ENCODE measurements at regions not wholly inside any gene's neighbourhood (a gene's known extent, or its start where the extent isn't known, plus 50 kb on each side); places are given as distances from the start of the nearest gene placed in this dataset.

DNA sequence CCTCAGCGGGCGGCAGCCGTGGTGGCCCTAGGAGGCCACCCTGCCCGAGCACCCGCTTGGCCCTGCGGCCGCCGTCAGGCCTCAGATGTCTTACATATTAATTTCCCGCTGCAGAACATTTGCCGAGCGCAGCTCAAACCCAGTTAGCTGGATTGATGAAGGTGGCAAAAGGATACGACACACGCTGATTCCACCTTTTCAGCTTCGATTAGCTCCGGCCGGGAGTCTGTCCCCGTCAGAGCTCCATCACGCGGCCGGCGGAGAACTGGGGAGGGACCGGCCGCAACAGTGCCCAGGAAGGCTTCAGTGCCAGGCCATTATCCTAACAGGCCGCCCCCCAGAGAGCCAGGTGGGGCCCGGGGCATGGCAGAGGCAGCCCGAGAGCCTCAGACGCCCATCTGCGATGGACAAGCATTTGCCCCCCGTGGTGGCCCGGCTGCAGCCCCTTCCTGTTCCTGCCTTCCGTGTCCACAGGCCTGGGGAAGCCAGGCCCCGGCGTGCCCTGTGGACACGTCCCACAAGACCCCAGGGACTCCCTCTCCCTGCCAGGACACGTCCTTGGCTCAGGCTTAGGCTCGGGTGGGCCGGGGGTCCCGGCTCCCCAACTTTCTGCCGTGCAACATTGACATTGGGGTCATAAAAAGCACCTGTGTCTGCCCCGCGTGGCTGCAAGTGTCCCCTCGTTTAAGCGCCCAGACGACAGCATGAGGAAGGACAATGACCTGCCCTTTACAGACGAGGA, 133.8 kb upstream of the NKX1-1 start:
- TF ChIP-seq, protein P1, sequence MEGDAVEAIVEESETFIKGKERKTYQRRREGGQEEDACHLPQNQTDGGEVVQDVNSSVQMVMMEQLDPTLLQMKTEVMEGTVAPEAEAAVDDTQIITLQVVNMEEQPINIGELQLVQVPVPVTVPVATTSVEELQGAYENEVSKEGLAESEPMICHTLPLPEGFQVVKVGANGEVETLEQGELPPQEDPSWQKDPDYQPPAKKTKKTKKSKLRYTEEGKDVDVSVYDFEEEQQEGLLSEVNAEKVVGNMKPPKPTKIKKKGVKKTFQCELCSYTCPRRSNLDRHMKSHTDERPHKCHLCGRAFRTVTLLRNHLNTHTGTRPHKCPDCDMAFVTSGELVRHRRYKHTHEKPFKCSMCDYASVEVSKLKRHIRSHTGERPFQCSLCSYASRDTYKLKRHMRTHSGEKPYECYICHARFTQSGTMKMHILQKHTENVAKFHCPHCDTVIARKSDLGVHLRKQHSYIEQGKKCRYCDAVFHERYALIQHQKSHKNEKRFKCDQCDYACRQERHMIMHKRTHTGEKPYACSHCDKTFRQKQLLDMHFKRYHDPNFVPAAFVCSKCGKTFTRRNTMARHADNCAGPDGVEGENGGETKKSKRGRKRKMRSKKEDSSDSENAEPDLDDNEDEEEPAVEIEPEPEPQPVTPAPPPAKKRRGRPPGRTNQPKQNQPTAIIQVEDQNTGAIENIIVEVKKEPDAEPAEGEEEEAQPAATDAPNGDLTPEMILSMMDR (IDR thresholded peaks at IDR 0.05): no peak
- TF ChIP-seq POLR2A (IDR thresholded peaks at IDR 0.05): no peak

Measured in transverse colon (tissue), 3 donors.